GM23248 (cell line): ENCODE measurements at regions not wholly inside any gene's neighbourhood (a gene's known extent, or its start where the extent isn't known, plus 50 kb on each side); places are given as distances from the start of the nearest gene placed in this dataset.

Source experiments
- EZH2 ChIP-seq: fragments of 200-600 bp; sonication (generic); IDR thresholded peaks from 2 replicates; pipeline ENCODE4 v1.6.1; 2018; ENCODE audit warnings: antibody characterized with exemption, mild to moderate bottlenecking; ENCODE audit not compliant: insufficient read depth, poor library complexity, severe bottlenecking
- EZH2phosphoT487 ChIP-seq: fragments of 200-600 bp; sonication (generic); IDR thresholded peaks from 2 replicates; pipeline ENCODE4 v1.6.1; 2018; ENCODE audit warnings: antibody characterized with exemption, moderate library complexity, mild to moderate bottlenecking, low read depth; ENCODE audit not compliant: insufficient read depth

DNA sequence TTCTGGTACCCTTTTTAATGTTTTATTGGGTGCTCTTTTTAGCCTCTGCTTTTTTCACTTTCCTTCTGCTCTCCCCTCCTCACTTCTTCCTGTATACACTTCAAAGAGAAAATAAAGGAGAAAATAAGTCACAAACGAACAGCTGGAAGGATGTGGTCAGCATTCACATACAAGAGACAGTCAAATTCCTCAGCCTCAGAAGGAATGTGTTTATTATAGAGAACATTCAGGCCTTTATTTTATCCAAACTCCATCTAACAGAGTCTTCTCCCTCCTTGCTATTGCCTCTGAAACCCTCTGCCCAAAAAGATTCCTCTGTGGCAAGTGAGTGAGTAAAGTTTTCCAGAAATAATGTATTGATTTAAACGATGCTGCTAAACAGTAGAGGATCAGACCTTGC is 490.4 kb downstream of the FRK start:
- no peak for TF ChIP-seq EZH2
- no peak for TF ChIP-seq EZH2phosphoT487
